NCI-H748 (cell line): ENCODE measurements at regions not wholly inside any gene's neighbourhood (a gene's known extent, or its start where the extent isn't known, plus 50 kb on each side); places are given as distances from the start of the nearest gene placed in this dataset.

ENCODE experiments used
- DNase-seq: peaks from one replicate; lab custom pipeline; 2025; ENCODE audit not compliant: unreplicated experiment; lab: John Stamatoyannopoulos, UW

DNA sequence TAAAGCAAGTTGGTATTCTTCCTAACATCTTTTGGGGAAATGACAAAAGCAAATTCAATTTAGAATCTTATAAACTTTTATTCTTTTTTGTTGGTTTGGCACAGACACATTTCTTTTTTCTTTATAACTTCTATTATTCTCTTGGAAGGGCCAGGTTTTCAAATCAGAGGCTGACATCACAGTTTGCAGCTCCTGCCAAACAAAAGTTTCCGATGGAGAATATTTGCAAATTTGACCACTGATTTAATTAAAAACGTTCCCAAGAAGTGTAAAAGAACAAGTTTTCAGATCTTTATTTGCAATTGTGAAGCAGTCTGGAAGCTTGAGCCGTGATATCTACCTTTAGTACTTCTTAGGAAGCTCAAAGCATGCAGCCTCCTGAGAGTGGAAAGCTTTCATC lies 53.8 kb upstream of the CD83 start:
- no peak for DNase-seq

DNA sequence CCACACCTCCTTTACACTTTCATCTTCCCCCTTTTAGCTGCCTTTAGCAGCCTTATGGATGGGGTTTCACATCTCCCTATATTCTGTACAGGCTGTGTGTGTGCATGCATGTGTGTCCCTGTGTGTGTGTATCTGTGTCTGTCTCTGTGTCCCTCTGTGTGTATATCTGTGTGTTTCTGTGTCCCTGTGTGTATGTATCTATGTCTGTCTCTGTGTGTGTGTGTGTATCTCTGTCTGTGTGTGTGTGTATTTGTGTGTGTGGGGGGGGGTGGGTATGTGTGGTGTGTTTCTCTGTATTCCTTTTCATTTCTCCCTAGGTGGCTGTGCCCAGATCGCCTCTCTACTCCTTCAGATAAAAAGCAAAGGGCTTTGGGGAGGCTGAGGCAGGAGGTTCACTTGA lies 52.2 kb upstream of the CD83 start:
- no peak for DNase-seq

DNA sequence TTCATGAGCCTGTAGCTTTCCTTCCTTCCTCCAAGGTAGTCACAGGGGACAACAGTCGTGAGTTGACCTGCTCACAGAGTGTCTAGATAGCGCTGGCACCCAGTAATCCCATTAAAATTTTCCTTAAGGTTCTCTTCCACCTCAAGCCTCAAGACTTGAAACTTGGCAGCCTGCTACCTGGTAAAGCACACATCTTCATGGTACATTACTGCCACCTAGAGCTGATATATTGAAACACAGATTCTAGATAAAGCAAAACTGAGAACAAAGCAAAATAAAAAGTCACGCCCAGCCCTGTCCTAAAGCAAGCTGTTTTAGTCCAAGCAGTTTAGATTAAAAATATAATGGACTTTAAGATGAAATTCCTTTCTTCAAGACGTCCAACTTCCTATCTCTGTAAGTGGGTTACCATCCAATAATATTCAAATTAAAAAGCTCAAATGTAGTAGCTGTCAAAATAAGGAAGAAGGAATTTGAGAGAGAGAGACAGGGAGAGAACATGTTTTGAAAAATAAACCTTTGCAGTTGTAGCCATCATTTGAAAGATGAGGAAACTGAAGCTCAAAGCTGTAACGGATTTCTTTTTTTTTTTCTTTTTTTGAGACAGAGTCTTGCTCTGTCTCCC lies 50.7 kb upstream of the CD83 start:
- peak; percentile 89 for DNase-seq

DNA sequence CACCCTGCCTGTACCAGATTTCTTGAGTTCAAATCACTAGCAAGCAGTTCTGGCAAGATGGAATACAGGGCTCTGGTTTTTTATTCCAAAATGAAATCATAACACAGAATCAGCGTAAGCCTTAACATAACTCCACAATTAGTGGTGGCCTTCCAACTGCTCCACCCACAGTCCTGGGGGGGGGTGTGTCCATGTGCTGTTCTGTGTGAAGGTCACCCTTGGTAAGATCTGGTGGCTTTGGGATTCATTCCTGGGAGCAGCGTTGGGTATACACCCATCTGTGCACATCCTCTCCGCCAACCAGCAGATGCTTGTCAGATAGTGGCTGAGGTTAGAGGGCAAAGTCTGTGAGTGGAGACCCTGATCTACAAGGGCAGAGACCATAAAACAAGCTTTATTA lies 49.9 kb upstream of the CD83 start:
- DNase-seq = no peak
